Fibroblast of skin of scalp (primary cell): ENCODE measurements at regions not wholly inside any gene's neighbourhood (a gene's known extent, or its start where the extent isn't known, plus 50 kb on each side); places are given as distances from the start of the nearest gene placed in this dataset.
"Not testable (repeated sequence)": the region's sequence is repeated elsewhere in the genome, so short reads cannot be mapped to it uniquely, and the experiment has no call there.

Source experiments
- DNase-seq: peaks from one replicate; pipeline ENCODE4 v3.0.0-alpha.2; 2013

DNA sequence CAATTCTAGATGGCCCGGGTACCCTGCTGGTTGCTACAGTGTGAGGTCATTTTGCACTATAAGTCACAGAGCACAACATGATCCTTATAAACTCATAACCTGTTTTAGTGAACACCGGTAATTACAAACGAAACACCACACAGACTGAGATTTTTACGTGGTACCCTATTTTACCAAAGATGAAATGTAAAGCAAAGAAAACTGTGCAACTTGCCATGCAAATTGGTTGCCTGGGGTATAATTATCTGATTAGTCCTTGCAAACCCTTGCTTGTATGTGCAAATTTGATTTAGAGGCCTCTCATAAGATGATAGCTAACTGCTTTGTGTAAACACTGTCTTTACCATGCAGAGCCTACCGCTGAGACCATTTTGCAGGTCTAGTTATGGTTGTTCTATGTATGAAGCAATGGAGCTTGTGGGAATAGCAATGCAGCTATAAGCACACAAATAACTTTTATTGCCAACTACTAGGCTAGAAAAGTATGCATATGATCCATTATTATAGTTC, 372.1 kb upstream of the FAR2 start:
- DNase-seq, result no peak

DNA sequence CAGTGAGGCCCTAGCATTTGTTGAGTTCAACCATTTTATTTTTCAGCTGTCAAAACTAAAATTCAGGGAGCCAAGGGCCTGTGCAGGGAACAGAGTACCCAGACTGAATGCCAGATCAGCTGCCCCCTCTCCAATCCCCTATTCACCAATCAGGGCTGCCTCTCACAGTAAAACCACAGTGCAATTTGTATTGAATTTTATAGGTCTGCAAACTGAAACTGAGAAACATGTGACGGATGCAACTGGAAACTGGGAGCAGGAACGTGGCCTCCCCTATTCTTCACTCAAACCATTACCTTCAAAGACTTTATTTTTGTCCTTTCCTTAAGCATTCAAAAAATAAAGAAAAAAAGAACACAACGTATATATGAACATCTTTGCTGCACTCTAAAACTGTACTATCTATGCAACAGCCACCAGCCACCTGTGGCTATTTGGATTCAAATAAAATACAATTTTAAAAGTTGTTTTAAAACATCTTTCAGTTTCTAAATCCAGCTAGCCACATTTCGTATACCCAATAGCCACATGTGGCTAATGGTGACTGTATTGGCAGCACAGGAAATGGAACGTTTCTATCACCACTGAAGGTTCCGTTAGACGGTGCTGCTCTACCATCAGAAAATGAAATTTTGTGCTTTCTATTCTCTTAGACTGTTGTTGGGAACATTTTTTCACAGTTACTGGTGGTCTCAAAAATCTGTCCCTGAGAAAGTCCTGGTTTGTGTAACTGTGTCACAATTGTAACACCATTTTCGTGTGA, 371.3 kb upstream of the FAR2 start:
- DNase-seq, result no peak

DNA sequence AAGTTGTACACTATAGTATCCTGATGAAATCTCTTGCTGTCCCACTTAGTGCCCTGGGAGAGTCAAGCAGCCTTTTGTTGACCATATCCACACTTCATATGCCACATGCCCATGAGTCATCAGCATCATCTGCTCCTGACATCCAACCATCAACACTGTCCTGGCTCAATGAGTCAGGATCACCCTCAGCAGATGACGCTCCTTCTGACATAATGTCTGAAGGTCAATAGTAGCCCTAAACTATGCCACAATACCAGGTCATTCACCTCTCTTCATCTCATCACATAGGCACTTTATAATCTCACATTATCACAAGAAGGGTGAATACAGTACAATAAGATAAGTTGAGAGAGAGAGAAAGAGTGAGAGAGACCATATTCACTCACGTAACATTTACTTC, 369.0 kb upstream of the FAR2 start:
- peak; percentile 41 for DNase-seq

DNA sequence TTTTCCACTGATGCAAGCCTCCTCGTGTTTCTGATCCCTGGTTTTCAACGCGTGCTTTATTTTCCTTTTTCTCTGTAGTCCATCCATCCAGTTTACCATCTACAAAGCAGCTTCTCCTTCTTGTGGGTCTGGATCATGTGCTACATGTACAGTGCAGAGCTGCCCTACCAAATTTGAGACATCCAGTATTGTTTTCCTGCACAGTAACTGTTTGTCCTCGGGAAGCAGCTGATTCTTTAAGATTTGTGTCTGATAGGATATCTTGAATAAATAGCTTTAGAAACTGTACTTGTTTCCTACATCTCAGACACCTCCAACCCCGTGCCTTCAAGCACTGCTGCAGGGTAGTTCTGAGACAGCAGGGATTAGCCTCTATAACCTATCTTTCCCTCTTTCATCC, 368.1 kb upstream of the FAR2 start:
- no peak for DNase-seq

DNA sequence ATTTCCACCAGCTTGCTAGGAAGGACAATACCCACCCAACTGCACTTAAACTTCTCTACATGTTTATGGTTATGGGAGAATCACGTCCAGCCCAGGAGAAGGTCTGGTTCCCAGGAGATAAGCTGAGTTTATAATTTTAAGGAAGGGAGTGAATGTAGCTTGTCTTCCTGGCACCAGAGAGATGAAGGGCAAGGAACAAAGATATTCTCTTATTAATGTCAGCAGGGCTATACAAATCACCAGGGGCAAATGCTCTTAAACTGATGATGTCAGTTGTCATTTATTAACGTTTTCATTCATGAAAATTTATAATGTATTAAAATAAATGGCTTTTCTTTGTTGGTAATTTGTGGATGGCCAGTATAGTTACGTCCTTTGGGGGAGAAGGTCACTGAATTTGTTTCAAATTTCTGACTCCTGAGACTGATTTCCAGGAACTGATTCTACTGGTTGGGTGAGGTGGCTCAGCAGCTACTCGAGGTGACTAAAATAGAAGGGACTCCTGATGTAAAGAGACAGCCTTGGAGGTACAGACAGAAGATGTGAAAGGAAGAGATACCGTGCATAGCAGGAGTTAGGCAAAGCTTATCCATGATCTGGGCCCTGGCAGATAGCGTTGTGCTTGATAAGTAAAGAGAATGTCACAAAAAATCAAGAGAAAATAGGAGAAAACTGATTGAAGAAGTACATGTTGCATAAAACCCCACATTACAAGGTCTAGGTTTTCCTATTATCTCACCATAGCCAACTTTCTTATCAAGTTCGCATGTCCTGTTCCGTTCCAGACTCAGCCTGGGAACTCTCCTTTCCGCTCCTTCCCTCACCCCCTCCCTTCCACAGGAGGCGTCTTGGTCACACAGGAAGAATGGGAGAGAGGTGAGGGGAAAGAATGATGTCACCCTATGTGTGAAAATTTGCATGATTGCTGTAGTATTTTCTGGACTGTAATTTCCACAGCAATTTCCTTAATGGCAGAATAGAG, 367.1 kb upstream of the FAR2 start:
- no peak for DNase-seq

DNA sequence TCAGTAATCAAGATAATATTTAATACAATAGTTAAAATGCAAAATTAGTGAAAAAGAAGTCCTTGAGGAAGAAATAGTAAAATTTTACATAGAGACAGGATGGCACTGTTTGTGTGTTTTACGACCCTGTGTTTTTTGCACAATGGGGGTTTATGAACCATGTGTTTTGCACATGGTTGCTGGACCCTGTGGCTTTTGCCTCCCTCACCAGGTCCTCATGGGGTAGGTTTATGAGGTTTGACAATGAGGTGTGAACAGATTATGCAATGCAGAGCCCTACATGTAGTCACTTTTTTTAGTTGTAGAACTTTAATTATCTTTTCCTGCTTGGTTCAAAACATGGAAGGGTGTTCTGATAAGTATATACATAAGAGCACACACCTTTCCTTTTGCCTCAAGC, 366.3 kb upstream of the FAR2 start:
- no peak for DNase-seq

DNA sequence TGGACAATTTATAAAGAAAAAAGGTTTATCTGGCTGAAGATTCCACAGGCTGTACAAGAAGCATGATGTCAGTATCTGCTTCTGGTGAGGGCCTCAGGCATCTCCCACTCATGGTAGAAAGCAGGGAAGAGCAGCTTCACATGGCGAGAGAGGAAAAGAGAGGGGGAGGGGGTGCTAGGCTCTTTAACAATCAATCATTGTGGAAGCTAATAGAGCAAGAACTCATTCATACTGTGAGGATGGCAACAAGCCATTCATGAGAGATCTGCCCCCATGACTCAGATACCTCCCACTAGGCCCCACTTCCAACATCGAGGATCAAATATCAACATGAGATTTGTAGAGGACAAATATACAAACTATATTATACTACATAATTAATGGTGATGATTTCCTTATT, 361.9 kb upstream of the FAR2 start:
- peak; percentile 57 for DNase-seq

DNA sequence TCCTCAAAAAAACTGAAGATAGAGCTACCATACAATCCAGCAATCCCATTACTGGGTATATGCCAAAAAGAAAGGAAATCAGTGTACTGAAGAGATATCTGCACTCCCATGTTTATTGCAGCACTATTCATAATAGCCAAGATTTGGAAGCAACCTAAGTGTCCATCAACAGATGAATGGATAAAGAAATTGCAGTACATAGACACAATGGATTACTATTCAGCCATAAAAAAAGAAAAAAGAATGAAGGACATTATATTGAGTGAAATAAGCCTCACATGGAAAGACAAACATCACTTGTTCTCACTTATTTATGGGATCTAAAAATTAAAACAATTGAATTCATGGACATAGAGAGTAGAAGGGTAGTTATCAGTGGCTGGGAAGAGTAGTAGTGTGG, 360.8 kb upstream of the FAR2 start:
- DNase-seq, result not testable (repeated sequence)

DNA sequence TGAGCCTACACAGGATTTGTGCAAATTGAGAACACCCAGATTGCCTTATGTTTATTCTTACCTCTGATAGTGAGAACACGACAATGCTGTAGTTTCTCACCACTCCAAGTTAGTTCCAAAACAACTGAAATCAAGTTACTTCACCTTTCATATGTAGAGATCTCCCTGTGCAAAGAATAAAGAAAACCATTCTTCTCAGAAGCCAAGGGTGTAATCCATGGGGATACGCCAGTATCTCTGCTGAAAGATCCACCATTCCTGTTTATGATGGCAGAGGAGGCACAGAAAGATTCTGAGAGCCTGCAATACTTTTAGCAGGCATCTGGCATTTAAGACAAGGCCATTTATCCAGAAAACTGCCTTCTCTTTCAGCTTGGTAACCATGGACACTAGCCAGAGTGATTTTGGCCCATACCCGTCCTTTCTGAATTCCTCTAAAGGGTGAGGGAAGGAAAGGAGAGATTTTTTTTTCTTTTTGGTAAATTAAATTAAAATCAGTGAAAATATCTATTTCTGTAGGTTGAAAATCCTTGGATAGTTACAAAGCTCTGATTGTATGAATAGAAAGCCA, 355.4 kb upstream of the FAR2 start:
- no peak for DNase-seq

DNA sequence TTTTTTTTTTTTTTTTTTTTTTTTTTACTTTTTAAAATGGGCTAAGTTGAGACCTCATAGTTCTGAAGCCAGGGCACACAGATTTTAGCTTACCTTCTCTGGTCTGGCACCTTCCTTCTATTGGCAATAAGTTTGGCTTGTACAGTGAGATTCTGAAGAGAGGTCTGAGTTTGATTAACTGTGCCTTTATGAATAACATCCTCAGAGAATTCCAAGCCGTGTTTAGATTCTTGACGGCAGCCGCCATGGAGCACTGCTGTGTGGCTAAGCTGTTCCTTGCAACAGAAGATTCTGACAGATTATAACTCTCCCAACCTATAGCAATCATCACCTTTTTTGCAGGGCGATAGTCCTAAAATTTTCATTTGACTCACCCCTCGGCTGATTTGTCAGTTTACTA, 354.9 kb upstream of the FAR2 start:
- DNase-seq, result peak; percentile 35

DNA sequence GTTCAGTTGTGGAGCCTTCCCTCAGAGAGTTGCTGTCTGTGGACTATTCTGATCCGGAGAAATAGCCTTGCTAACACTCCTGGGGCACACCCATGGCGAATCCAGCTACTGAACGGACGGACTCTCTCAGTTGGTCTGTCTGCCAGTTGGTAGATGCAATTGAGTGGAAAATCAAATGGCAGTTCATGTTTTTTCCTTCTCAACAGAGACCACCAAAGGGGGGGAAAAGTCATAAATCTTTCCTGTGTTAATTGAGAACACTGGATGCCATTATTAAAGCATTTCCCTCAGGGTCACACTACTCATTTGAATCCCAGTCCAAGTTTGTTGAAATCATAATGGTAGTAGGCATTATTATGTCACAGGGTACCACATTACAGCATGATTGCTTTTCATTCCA, 354.3 kb upstream of the FAR2 start:
- DNase-seq, result no peak

DNA sequence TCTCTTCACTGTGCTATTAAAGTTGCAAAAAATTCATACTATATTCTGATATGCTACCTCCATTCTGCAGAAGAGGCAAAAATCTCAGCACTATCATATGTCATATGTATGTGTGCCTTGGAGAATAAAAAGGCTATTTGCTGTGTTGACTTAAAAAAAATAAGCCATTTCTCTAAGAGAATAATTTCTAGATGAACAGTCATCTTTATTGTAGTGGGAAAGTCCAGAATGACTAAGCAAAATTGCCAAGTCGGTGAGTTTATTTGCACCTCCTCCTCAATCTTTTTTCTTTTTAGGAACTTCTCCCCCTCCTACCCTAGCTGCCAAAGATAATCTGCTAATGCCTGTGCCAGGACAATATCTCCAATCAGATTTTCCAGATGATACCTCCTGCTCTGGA, 353.8 kb upstream of the FAR2 start:
- DNase-seq, result peak; percentile 44

DNA sequence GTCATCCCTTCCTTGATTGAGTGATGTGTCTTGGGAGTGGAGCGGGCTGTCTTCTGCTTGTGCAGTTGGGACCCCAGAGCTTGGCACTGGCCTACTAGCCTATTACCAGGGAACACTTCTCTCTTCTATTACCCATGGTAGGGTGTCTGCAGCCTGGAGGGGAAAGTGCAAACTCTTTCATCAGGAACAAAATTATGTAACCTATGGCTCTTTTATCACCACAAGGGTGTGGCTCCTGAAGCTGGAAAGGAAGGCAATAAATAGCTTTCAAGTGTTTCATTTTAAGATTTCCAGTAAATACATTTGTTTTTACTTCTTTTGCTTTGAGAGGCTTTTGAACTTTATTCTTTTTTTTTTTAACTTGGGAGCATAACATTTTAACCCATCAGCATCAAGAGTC, 349.7 kb upstream of the FAR2 start:
- no peak for DNase-seq

DNA sequence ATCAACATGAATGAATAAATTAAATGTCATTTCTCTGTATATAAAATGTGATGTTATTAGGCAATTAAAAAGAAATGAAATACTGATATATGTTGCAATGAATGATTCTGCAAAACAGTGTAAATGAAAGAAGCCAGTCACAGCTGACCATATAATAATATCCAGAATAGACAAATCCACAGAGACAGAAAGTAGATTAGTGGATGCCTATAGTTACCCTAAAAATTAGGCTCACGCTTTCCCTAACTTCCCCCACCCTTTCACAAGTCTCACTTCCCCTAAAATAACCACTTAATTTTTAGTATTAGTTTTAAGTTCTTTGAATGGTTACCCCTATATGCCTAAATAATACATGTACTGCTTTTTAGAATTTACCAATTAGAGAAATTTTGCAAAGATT, 348.9 kb upstream of the FAR2 start:
- no peak for DNase-seq

DNA sequence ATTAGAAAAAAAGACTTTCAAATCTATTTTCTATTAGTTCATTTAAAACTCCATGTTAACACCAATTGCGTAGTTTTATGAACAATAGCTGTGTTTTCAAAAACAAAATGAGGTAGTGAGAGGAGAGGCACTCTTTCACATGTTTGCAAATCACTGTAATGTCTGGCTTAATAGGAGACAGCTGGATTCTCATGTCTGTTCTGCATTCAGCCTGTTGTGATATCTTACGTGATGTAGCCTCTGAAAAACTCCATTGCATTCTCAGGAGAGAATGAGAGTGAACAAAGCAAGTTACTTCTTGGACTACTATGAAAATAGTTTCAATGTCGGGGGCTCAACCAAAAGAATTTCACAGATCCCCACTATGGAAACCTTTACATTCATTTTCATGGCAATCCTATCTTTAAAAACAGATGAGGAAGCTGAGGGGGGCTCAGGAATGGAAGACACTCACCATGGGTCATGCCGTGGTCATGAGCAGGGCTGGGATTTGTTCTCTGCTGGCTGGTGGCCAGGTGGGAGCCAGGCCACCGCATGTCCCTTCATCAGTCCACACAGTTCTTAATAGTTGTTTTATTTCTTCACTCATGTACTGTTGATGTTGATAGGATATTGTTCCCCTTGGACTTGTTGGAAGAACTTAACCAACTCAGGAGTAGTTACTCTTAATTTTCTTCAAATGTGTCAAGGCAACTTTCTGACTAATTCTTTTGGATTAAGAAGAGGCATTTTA, 346.2 kb upstream of the FAR2 start:
- DNase-seq, result peak; percentile 28

DNA sequence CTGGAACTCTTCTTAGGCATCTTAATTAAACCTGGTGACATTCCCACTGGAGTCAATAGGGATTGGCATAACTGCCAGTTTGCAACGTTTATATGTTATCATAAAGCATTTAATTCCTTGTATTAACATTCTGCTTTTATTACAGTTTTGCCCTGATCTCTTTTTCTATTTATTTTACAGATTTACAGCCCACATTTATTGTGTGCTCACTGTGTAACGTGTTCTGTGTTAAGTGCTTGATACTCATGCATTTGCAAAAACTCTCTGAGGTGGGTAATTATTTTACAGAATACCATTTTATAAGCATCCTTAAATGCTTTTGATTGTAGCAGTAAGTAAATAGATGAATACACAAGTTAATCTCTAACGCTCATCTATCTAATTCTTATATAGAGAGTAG, 341.5 kb upstream of the FAR2 start:
- DNase-seq, result no peak

DNA sequence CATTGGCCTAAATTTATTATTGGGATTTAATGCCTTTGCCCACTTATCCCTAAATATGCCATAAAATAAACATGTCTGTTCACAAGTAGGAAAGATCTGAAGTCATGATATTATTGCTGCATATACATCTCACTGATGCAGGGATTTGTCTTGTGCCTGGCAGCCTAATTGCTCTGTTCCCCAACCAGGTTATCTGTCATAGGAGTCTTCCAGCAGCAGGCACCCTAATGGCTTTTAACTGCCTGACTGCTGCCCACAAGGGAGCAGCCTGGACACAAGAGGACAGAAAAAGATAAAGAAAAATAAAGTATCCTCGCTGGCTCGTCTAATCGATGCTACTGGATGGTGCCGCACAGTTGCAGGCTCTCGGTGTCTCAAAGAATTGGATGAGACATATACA, 337.6 kb upstream of the FAR2 start:
- no peak for DNase-seq

DNA sequence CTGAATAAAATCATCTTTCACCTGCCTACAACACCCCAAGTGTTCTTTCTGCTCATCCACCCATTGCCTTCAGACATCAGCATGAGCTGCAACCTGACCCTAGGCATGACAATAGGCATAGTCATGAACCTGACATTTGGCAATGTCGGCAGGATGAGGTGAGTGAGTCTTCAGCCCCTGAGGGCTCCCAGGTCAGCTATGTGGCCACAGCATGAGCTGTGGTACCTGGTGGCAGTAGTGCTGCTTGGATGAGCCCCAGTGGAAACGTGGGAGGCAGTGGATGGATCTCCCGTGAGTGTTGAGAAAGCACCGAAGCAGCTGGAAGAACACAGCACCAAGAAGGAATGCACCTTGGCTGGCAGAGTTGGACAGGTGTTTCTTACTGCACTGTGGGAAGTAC, 334.8 kb upstream of the FAR2 start:
- no peak for DNase-seq

DNA sequence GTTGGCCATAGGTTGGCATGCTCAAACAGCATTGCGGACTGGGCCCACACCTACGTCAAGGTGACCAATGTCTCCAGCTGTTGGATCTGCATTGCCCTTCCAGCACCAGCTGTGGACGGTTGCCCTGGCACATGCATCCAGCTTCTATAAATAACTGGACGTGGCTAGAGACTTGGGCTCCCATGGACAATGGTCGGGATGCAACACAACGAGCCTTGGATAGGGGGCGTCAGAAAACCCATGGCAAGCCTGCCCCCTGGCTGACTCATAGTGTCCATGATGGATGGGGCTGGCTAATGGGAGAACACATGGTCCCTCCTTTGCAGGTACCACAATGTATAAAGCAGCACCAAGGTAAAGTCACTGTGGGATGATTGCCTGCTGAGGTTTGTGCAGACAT, 331.6 kb upstream of the FAR2 start:
- DNase-seq, result no peak

DNA sequence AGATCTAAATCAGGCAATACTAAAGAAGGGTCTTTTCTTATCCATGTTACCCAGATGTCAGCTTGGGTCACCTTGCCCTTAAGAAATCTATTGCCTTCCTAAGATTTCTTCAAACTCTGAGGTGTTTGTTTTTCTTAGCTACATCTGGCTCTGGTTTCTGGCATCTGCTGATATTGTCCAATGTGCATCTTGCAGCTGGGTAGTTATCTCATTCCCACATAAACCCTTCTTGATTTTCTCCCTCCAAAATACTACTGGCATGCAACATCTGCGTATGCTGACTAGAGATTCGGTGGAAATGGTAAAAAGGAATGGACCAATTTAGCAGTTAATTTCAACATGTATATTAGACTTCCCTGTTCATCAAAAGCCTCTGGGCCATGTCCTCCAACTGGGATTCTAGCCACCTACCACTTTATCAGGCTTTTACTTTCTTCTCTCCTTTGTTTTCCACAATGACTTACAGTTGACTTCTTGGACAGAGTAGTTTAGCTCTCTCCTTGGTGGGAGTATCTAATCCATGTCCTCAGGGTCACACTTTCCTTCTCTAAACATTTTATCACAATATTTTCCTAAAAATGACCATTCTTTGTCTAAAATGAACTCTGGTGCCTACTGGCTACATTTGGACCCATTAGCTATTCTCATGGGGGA, 324.8 kb upstream of the FAR2 start:
- DNase-seq, result no peak

DNA sequence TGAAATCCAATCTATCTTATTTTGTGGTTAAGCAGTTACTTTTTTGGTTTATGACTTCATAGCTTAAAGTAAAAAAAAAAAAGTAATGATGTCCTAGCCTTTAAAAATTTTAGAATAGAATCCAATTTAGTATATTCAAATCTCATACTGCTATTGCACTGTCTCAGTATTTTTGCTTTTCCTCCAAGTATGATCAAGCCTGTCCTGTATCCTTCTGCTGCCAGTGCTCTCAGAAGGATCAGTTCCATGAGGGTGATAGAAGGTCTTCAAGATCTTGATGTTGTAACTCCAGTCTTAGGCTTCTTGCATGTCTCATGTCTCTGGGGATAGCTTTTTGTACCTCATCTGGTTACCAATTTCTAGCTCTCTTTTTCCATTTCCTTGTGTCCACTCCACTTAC, 324.2 kb upstream of the FAR2 start:
- DNase-seq, result no peak

DNA sequence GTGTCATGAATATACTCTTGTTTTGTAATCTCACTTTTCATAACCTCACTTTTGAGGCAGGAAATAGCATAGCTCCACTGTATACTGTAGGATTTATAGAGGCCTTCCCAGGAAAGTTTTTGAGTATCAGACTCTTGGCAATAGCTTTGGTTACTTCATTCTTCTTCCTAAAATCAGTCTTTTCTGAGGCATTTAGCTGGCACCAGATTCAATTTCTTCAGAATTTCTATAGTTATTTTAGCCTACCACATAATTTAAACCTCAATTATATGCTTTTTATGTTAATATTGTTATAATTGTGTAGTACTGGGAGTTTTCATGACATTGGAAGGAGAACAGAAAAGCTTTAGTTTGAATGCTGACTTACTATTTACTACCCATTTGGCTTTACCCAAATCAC, 322.3 kb upstream of the FAR2 start:
- DNase-seq, result no peak
